ENCODE measurements at regions not wholly inside any gene's neighbourhood (a gene's known extent, or its start where the extent isn't known, plus 50 kb on each side); places are given as distances from the start of the nearest gene placed in this dataset.

- Histone ChIP-seq H3K4me3 (ENCODE audit: low read depth, low read length, poor library complexity, severe bottlenecking) (no peak overlapping the region), H3K27ac (ENCODE audit: low read depth, low read length, poor library complexity, severe bottlenecking) (no peak overlapping the region), H3K4me1 (ENCODE audit: insufficient read depth, low read length, poor library complexity, severe bottlenecking) (no peaks in the 10 kb centered on the region), H3K36me3 (ENCODE audit: insufficient read depth, low read length, poor library complexity, severe bottlenecking) (no peaks in the 10 kb centered on the region), H3K9me3 (ENCODE audit: low read depth, low read length, poor library complexity, severe bottlenecking) (no peaks in the 10 kb centered on the region), H3K27me3 (replicated peaks; ENCODE audit: insufficient read depth, low read depth, low read length, poor library complexity) (no peaks in the 10 kb centered on the region)
- CTCF ChIA-PET = no interaction called here
- no TSS peak for BruUV-seq (replicated peaks)
- TF ChIP-seq EZH2 (IDR thresholded peaks at IDR 0.05; ENCODE audit: borderline replicate concordance, low read depth, low read length, poor library complexity, severe bottlenecking) (no peak), CTCF (conservative IDR thresholded peaks at IDR 0.05; ENCODE audit: low read depth, low read length) (no peak)
- intact Hi-C loops (cut with micrococcal nuclease; ENCODE audit: unreplicated experiment) = no loop called here
- no peak for DNase-seq (ENCODE audit: low spot score)
- POLR2A ChIA-PET (ENCODE audit: low non-redundant PET) = no interaction called here
Measured at GRCh38 chr10:64394744-64395143, 873.5 kb downstream of the REEP3 start.

GRCh38 chr10:64396105-64396708 lies 875.0 kb downstream of the REEP3 start:
- TF ChIP-seq EZH2 (IDR thresholded peaks at IDR 0.05; ENCODE audit: borderline replicate concordance, low read depth, low read length, poor library complexity, severe bottlenecking) = no peak
- no peak for TF ChIP-seq CTCF (conservative IDR thresholded peaks at IDR 0.05; ENCODE audit: low read depth, low read length)
- H3K9me3 ChIP-seq (ENCODE audit: low read depth, low read length, poor library complexity, severe bottlenecking) = no peaks in the 10 kb centered on the region
- H3K4me1 ChIP-seq (ENCODE audit: insufficient read depth, low read length, poor library complexity, severe bottlenecking) = no peaks in the 10 kb centered on the region
- CTCF ChIA-PET = no interaction called here
- no peak overlapping the region for H3K4me3 ChIP-seq (ENCODE audit: low read depth, low read length, poor library complexity, severe bottlenecking)
- intact Hi-C loops (cut with micrococcal nuclease; ENCODE audit: unreplicated experiment) = no loop called here
- no TSS peak for BruUV-seq (replicated peaks)
- no peaks in the 10 kb centered on the region for H3K27me3 ChIP-seq (replicated peaks; ENCODE audit: insufficient read depth, low read depth, low read length, poor library complexity)
- H3K36me3 ChIP-seq (ENCODE audit: insufficient read depth, low read length, poor library complexity, severe bottlenecking) = no peaks in the 10 kb centered on the region
- no peak overlapping the region for H3K27ac ChIP-seq (ENCODE audit: low read depth, low read length, poor library complexity, severe bottlenecking)
- peak; percentile 45 for DNase-seq (ENCODE audit: low spot score)
- POLR2A ChIA-PET (ENCODE audit: low non-redundant PET) = no interaction called here

GRCh38 chr10:64397125-64397524 lies 875.9 kb downstream of the REEP3 start:
- POLR2A ChIA-PET (ENCODE audit: low non-redundant PET) = no interaction called here
- intact Hi-C loops (cut with micrococcal nuclease; ENCODE audit: unreplicated experiment) = no loop called here
- CTCF ChIA-PET = no interaction called here
- Histone ChIP-seq H3K9me3 (ENCODE audit: low read depth, low read length, poor library complexity, severe bottlenecking) (no peaks in the 10 kb centered on the region), H3K4me3 (ENCODE audit: low read depth, low read length, poor library complexity, severe bottlenecking) (no peak overlapping the region), H3K36me3 (ENCODE audit: insufficient read depth, low read length, poor library complexity, severe bottlenecking) (no peaks in the 10 kb centered on the region), H3K27me3 (replicated peaks; ENCODE audit: insufficient read depth, low read depth, low read length, poor library complexity) (no peaks in the 10 kb centered on the region), H3K27ac (ENCODE audit: low read depth, low read length, poor library complexity, severe bottlenecking) (no peak overlapping the region), H3K4me1 (ENCODE audit: insufficient read depth, low read length, poor library complexity, severe bottlenecking) (no peaks in the 10 kb centered on the region)
- no peak for DNase-seq (ENCODE audit: low spot score)
- no TSS peak for BruUV-seq (replicated peaks)
- no peak for TF ChIP-seq EZH2 (IDR thresholded peaks at IDR 0.05; ENCODE audit: borderline replicate concordance, low read depth, low read length, poor library complexity, severe bottlenecking)
- TF ChIP-seq CTCF (conservative IDR thresholded peaks at IDR 0.05; ENCODE audit: low read depth, low read length) = no peak

Measured in A673 (cell line).